ENCODE measurements at regions not wholly inside any gene's neighbourhood (a gene's known extent, or its start where the extent isn't known, plus 50 kb on each side); places are given as distances from the start of the nearest gene placed in this dataset.

DNA sequence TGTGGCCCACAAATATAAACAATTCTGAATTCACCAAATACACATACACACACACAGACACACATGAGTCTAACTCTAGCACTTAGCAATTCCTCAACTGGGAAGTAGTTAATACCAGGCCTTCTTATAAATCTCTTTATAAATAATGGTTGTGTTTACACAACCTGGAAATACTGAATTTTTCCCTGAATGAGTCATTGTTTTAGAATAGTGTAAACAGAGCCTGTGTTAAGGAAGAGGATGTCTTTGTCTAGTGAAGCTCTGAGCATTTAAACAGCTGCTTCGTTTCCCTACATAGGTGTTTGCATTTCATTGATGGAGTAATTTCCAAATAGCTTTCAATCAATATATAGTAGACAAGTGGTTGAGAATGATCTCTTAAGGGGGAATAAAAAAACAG, 218.8 kb downstream of the BTG1 start:
- TF ChIP-seq, protein P1, sequence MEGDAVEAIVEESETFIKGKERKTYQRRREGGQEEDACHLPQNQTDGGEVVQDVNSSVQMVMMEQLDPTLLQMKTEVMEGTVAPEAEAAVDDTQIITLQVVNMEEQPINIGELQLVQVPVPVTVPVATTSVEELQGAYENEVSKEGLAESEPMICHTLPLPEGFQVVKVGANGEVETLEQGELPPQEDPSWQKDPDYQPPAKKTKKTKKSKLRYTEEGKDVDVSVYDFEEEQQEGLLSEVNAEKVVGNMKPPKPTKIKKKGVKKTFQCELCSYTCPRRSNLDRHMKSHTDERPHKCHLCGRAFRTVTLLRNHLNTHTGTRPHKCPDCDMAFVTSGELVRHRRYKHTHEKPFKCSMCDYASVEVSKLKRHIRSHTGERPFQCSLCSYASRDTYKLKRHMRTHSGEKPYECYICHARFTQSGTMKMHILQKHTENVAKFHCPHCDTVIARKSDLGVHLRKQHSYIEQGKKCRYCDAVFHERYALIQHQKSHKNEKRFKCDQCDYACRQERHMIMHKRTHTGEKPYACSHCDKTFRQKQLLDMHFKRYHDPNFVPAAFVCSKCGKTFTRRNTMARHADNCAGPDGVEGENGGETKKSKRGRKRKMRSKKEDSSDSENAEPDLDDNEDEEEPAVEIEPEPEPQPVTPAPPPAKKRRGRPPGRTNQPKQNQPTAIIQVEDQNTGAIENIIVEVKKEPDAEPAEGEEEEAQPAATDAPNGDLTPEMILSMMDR (IDR thresholded peaks at IDR 0.05; ENCODE audit: insufficient read depth, low read length, severe bottlenecking) = no peak
- no peaks in the 10 kb centered on the region for H3K36me3 ChIP-seq (ENCODE audit: control insufficient read depth, insufficient read depth, low read length)
- FAIRE-seq = no peak
- peak; percentile 88 for DNase-seq (ENCODE audit: low read depth)
- no peak overlapping the region for H3K4me3 ChIP-seq (ENCODE audit: low read depth, low read length)
- H3K27me3 ChIP-seq (ENCODE audit: control insufficient read depth, insufficient read depth, low read length) = no peaks in the 10 kb centered on the region

DNA sequence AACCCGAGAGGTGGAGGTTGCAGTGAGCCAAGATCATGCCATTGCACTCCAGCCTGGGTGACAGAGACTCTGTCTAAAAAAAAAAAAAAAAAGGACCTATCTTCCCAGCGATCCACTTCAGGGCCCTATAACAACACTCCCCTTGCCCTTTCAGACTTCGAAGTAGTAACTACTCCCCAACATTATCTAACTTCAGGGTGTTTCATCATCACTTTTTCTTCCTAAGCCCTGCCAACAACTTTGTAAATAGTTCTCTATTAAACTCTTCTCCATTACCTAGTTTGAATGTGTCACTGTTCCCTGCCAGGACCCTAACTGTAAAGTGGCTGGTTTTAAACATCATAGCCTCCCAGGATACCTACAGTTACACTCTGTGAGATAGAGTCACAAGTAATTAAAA, 220.8 kb downstream of the BTG1 start:
- no peaks in the 10 kb centered on the region for H3K27me3 ChIP-seq (ENCODE audit: control insufficient read depth, insufficient read depth, low read length)
- H3K36me3 ChIP-seq (ENCODE audit: control insufficient read depth, insufficient read depth, low read length) = no peaks in the 10 kb centered on the region
- TF ChIP-seq, protein P1 (IDR thresholded peaks at IDR 0.05; ENCODE audit: insufficient read depth, low read length, severe bottlenecking) = no peak
- H3K4me3 ChIP-seq (ENCODE audit: low read depth, low read length) = no peak overlapping the region
- FAIRE-seq (no peak), DNase-seq (ENCODE audit: low read depth) (no peak)

DNA sequence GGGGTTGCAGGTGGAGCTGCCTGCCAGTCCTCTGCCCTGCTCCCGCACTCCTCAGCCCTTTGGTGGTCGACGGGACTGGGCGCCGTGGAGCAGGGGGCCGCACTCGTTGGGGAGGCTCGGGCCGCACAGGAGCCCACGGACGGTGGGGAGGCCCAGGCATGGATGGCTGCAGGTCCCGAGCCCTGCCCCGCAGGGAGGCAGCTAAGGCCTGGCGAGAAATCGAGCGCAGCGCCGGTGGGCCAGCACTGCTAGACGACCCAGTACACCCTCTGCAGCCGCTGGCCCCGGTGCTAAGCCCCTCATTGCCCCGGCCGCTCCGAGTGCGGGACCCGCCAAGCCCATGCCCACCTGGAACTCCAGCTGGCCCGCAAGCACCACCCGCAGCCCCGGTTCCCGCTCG, 221.8 kb downstream of the BTG1 start:
- no peaks in the 10 kb centered on the region for H3K27me3 ChIP-seq (ENCODE audit: control insufficient read depth, insufficient read depth, low read length)
- DNase-seq (ENCODE audit: low read depth) (no peak), FAIRE-seq (no peak)
- no peak overlapping the region for H3K4me3 ChIP-seq (ENCODE audit: low read depth, low read length)
- TF ChIP-seq, protein P1 (IDR thresholded peaks at IDR 0.05; ENCODE audit: insufficient read depth, low read length, severe bottlenecking) = no peak
- H3K36me3 ChIP-seq (ENCODE audit: control insufficient read depth, insufficient read depth, low read length) = no peaks in the 10 kb centered on the region

DNA sequence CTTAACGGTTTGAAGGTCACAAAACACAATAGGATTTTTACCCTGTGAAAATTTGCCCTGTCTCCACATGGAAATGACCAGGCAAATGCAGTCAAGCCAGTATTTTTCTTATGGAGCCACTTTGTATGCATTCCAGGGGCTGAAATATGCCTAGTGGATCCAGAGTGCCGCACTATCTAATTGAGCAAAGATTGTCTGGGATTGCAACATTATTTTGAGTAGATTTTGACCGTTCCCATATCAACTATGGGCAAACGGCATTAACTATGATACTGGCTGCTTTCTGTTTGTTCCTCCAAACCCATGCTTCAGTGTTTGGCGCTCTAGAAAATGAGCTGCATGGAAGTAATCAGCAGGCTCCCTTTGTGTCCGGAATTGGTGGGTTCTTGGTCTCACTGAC, 223.0 kb downstream of the BTG1 start:
- Histone ChIP-seq H3K4me3 (ENCODE audit: low read depth, low read length) (no peak overlapping the region), H3K27me3 (ENCODE audit: control insufficient read depth, insufficient read depth, low read length) (no peaks in the 10 kb centered on the region), H3K36me3 (ENCODE audit: control insufficient read depth, insufficient read depth, low read length) (no peaks in the 10 kb centered on the region)
- TF ChIP-seq, protein P1 (IDR thresholded peaks at IDR 0.05; ENCODE audit: insufficient read depth, low read length, severe bottlenecking) = no peak
- FAIRE-seq (no peak), DNase-seq (ENCODE audit: low read depth) (no peak)

DNA sequence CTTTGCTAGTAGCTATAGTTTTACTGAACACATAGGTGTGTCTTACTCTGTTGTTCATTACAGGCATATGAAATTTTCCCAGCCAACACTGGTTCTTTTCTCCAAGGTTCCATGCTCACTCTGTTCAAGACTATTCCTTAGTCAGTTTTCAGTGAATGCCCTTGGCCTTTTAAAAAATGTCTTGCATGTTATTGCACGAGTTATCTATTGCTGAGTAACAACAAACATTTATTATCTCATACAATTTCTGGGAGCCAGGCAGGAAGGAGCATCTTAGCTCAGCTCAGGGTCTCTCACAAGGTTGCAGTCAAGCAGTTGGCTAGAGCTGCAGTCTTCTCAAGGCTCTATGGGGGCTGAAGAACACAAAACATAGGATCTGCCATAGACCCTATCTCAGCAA, 223.5 kb downstream of the BTG1 start:
- TF ChIP-seq, protein P1 (IDR thresholded peaks at IDR 0.05; ENCODE audit: insufficient read depth, low read length, severe bottlenecking) = no peak
- H3K4me3 ChIP-seq (ENCODE audit: low read depth, low read length) = no peak overlapping the region
- FAIRE-seq (no peak), DNase-seq (ENCODE audit: low read depth) (peak; percentile 8)
- no peaks in the 10 kb centered on the region for H3K36me3 ChIP-seq (ENCODE audit: control insufficient read depth, insufficient read depth, low read length)
- no peaks in the 10 kb centered on the region for H3K27me3 ChIP-seq (ENCODE audit: control insufficient read depth, insufficient read depth, low read length)

DNA sequence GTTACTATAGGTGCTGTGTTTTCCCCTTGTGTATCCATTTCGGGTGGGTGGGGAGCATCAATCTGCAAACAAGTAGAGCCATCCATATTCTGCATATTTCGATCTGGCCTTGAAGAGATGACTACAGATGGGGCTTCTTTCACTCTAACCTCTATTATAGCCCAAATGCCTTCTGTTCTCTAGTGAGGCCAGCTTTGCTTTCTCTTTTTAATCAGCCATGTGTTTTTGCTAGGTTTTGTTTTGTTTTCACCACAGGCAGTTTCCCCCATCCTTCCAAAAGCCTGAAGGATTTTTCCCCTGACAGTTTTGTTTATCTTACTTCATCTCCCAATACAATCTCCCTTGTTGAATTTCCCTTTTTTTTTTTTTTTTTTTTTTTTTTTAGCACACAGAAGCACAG, 224.1 kb downstream of the BTG1 start:
- H3K36me3 ChIP-seq (ENCODE audit: control insufficient read depth, insufficient read depth, low read length) = no peaks in the 10 kb centered on the region
- FAIRE-seq (no peak), DNase-seq (ENCODE audit: low read depth) (no peak)
- no peak overlapping the region for H3K4me3 ChIP-seq (ENCODE audit: low read depth, low read length)
- TF ChIP-seq, protein P1 (IDR thresholded peaks at IDR 0.05; ENCODE audit: insufficient read depth, low read length, severe bottlenecking) = no peak
- H3K27me3 ChIP-seq (ENCODE audit: control insufficient read depth, insufficient read depth, low read length) = no peaks in the 10 kb centered on the region

All from bronchial epithelial cell (primary cell).